ENCODE measurements at regions not wholly inside any gene's neighbourhood (a gene's known extent, or its start where the extent isn't known, plus 50 kb on each side); places are given as distances from the start of the nearest gene placed in this dataset.
"Not testable (repeated sequence)": the region's sequence is repeated elsewhere in the genome, so short reads cannot be mapped to it uniquely, and the experiment has no call there.

GRCh38 chr17:65323049-65323448, 185.9 kb downstream of the RGS9 start:
- no peak overlapping the region for H3K27ac ChIP-seq
- DNase-seq (ENCODE audit: low read depth, low spot score), result no peak

- DNase-seq (ENCODE audit: low read depth, low spot score), result no peak
- H3K27ac ChIP-seq, result no peak overlapping the region
These were observed 183.7 kb downstream of the RGS9 start for GRCh38 chr17:65320820-65321219.

- no peak overlapping the region for H3K27ac ChIP-seq
- DNase-seq (ENCODE audit: low read depth, low spot score), result no peak
These were observed 177.0 kb downstream of the RGS9 start for GRCh38 chr17:65314212-65314611.

- H3K27ac ChIP-seq, result no peak overlapping the region
- no peak for DNase-seq (ENCODE audit: low read depth, low spot score)
These were observed 175.7 kb downstream of the RGS9 start for GRCh38 chr17:65312718-65313377.

GRCh38 chr17:65311261-65311660, 174.1 kb downstream of the RGS9 start:
- no peak for DNase-seq (ENCODE audit: low read depth, low spot score)
- H3K27ac ChIP-seq, result no peak overlapping the region

GRCh38 chr17:65307961-65308316, 170.8 kb downstream of the RGS9 start:
- H3K27ac ChIP-seq, result no peak overlapping the region
- DNase-seq (ENCODE audit: low read depth, low spot score), result no peak

GRCh38 chr17:65307081-65307960, 170.2 kb downstream of the RGS9 start:
- DNase-seq (ENCODE audit: low read depth, low spot score), result no peak
- H3K27ac ChIP-seq, result no peak overlapping the region

GRCh38 chr17:65305778-65306177, 168.6 kb downstream of the RGS9 start:
- no peak for DNase-seq (ENCODE audit: low read depth, low spot score)
- H3K27ac ChIP-seq, result no peak overlapping the region

GRCh38 chr17:65305116-65305515, 167.9 kb downstream of the RGS9 start:
- no peak for DNase-seq (ENCODE audit: low read depth, low spot score)
- H3K27ac ChIP-seq, result no peak overlapping the region

- not testable (repeated sequence) for H3K27ac ChIP-seq; DNase-seq (ENCODE audit: low read depth, low spot score)
These were observed 164.7 kb downstream of the RGS9 start for GRCh38 chr17:65301882-65302281.

- no peak for DNase-seq (ENCODE audit: low read depth, low spot score)
- no peak overlapping the region for H3K27ac ChIP-seq
These were observed 164.0 kb downstream of the RGS9 start for GRCh38 chr17:65301184-65301583.

- no peak for DNase-seq (ENCODE audit: low read depth, low spot score)
- H3K27ac ChIP-seq, result no peak overlapping the region
These were observed 160.7 kb downstream of the RGS9 start for GRCh38 chr17:65297916-65298315.

GRCh38 chr17:65297384-65297783, 160.2 kb downstream of the RGS9 start:
- no peak overlapping the region for H3K27ac ChIP-seq
- DNase-seq (ENCODE audit: low read depth, low spot score), result no peak

GRCh38 chr17:65294181-65294719, 157.1 kb downstream of the RGS9 start:
- H3K27ac ChIP-seq, result no peak overlapping the region
- no peak for DNase-seq (ENCODE audit: low read depth, low spot score)

- no peak for DNase-seq (ENCODE audit: low read depth, low spot score)
- H3K27ac ChIP-seq, result no peak overlapping the region
These were observed 156.5 kb downstream of the RGS9 start for GRCh38 chr17:65293584-65294180.

- H3K27ac ChIP-seq, result no peak overlapping the region
- no peak for DNase-seq (ENCODE audit: low read depth, low spot score)
These were observed 155.3 kb downstream of the RGS9 start for GRCh38 chr17:65292430-65292829.

GRCh38 chr17:65291301-65291700, 154.1 kb downstream of the RGS9 start:
- not testable (repeated sequence) for DNase-seq (ENCODE audit: low read depth, low spot score); H3K27ac ChIP-seq

- no peak overlapping the region for H3K27ac ChIP-seq
- DNase-seq (ENCODE audit: low read depth, low spot score), result no peak
These were observed 153.4 kb downstream of the RGS9 start for GRCh38 chr17:65290616-65291015.

GRCh38 chr17:65290056-65290455, 152.9 kb downstream of the RGS9 start:
- DNase-seq (ENCODE audit: low read depth, low spot score), result no peak
- H3K27ac ChIP-seq, result no peak overlapping the region

GRCh38 chr17:65287040-65287439, 149.9 kb downstream of the RGS9 start:
- no peak overlapping the region for H3K27ac ChIP-seq
- DNase-seq (ENCODE audit: low read depth, low spot score), result no peak

GRCh38 chr17:65283704-65284103, 146.5 kb downstream of the RGS9 start:
- H3K27ac ChIP-seq, result no peak overlapping the region
- DNase-seq (ENCODE audit: low read depth, low spot score), result no peak

All from epithelial cell of prostate (primary cell).